Glomerular visceral epithelial cell (primary cell): ENCODE measurements at regions not wholly inside any gene's neighbourhood (a gene's known extent, or its start where the extent isn't known, plus 50 kb on each side); places are given as distances from the start of the nearest gene placed in this dataset.

Experiments
- DNase-seq: peaks from one replicate; pipeline ENCODE4 v3.0.0-alpha.2; 2016; ENCODE audit errors: extremely low spot score

GRCh38 chr10:94043431-94043990, 49.8 kb downstream of the PLCE1 start:
- DNase-seq = no peak

- DNase-seq = no peak
Observed at GRCh38 chr10:94046098-94046497, 52.4 kb downstream of the PLCE1 start.

GRCh38 chr10:94047293-94047692, 53.6 kb downstream of the PLCE1 start:
- DNase-seq = no peak

GRCh38 chr10:94049911-94050310, 56.2 kb downstream of the PLCE1 start:
- no peak for DNase-seq

- DNase-seq = no peak
Observed at GRCh38 chr10:94052281-94052680, 58.5 kb downstream of the PLCE1 start.

- DNase-seq = no peak
Observed at GRCh38 chr10:94052866-94053791, 59.4 kb downstream of the PLCE1 start.

GRCh38 chr10:94059178-94059883, 65.6 kb downstream of the PLCE1 start:
- no peak for DNase-seq

- no peak for DNase-seq
Observed at GRCh38 chr10:94061026-94061425, 67.3 kb downstream of the PLCE1 start.

GRCh38 chr10:94062611-94063010, 68.9 kb downstream of the PLCE1 start:
- DNase-seq = no peak

- no peak for DNase-seq
Observed at GRCh38 chr10:94065362-94065761, 71.6 kb downstream of the PLCE1 start.

GRCh38 chr10:94065787-94066186, 72.1 kb downstream of the PLCE1 start:
- DNase-seq = no peak

- peak; percentile 35 for DNase-seq
Observed at GRCh38 chr10:94066411-94066810, 72.7 kb downstream of the PLCE1 start.

- no peak for DNase-seq
Observed at GRCh38 chr10:94069884-94070283, 76.2 kb downstream of the PLCE1 start.

GRCh38 chr10:94074462-94074861, 80.7 kb downstream of the PLCE1 start:
- DNase-seq = no peak

GRCh38 chr10:94075506-94075905, 81.8 kb downstream of the PLCE1 start:
- no peak for DNase-seq

- DNase-seq = peak; percentile 16
Observed at GRCh38 chr10:94076325-94076841, 82.7 kb downstream of the PLCE1 start.

- no peak for DNase-seq
Observed at GRCh38 chr10:94077042-94077441, 83.3 kb downstream of the PLCE1 start.

- DNase-seq = no peak
Observed at GRCh38 chr10:94080108-94080507, 86.4 kb downstream of the PLCE1 start.

- no peak for DNase-seq
Observed at GRCh38 chr10:94083662-94084265, 90.0 kb downstream of the PLCE1 start.

- no peak for DNase-seq
Observed at GRCh38 chr10:94084344-94084743, 90.6 kb downstream of the PLCE1 start.

- no peak for DNase-seq
Observed at GRCh38 chr10:94085288-94085687, 91.6 kb downstream of the PLCE1 start.
